ENCODE measurements at regions not wholly inside any gene's neighbourhood (a gene's known extent, or its start where the extent isn't known, plus 50 kb on each side); places are given as distances from the start of the nearest gene placed in this dataset.
"Not testable (repeated sequence)": the region's sequence is repeated elsewhere in the genome, so short reads cannot be mapped to it uniquely, and the experiment has no call there.

DNA sequence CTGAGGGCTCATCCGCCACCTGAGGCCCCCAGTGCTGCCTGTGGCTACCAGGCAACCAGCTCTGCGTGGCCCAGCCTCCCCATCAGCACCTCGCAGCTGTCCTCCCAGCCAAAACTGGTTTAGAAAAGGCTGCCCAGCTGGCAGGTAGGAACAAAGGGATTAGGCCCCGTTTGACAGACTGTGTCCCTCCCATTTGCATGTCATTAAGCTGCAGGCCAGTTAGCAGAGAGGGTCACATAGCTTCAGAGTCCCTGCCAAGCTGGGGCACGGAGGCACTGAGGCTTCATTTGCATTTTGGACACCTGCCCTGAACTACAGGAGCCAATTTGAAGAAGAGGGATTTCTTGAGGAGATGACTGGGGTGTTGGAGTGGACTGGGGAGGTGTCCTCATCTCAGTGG, 177.9 kb downstream of the TLE3 start:
- H3K27me3 ChIP-seq (ENCODE audit: insufficient read depth, low read length): no peaks in the 10 kb centered on the region
- peak overlapping the region; percentile 29; the same call in 1 of the 2 replicates for H3K27ac ChIP-seq (ENCODE audit: low read depth, low read length)
- H3K36me3 ChIP-seq (ENCODE audit: insufficient read depth, low read length): no peaks in the 10 kb centered on the region
- WGBS: 22% methylated on average over 5 of the region's 5 CpGs
- peaks cover 10% of the 10 kb centered on the region for H3K9me3 ChIP-seq (ENCODE audit: insufficient read depth, low read depth, low read length)
- H3K4me3 ChIP-seq (ENCODE audit: low read length): no peak overlapping the region
- peaks cover 16% of the 10 kb centered on the region for H3K4me1 ChIP-seq (ENCODE audit: insufficient read depth, low read length)
- H3K9ac ChIP-seq (ENCODE audit: low read depth, low read length): no peak overlapping the region

GRCh38 chr15:69920221-69920620, 177.5 kb downstream of the TLE3 start:
- peak overlapping the region; percentile 29; the same call in 1 of the 2 replicates for H3K27ac ChIP-seq (ENCODE audit: low read depth, low read length)
- no peak overlapping the region for H3K9ac ChIP-seq (ENCODE audit: low read depth, low read length)
- H3K9me3 ChIP-seq (ENCODE audit: insufficient read depth, low read depth, low read length): peaks cover 14% of the 10 kb centered on the region
- 34% methylated on average over 2 of the region's 2 CpGs for WGBS
- H3K4me3 ChIP-seq (ENCODE audit: low read length): no peak overlapping the region
- no peaks in the 10 kb centered on the region for H3K27me3 ChIP-seq (ENCODE audit: insufficient read depth, low read length)
- H3K4me1 ChIP-seq (ENCODE audit: insufficient read depth, low read length): peaks cover 15% of the 10 kb centered on the region; the same call in 1 of the 2 replicates
- no peaks in the 10 kb centered on the region for H3K36me3 ChIP-seq (ENCODE audit: insufficient read depth, low read length)

DNA sequence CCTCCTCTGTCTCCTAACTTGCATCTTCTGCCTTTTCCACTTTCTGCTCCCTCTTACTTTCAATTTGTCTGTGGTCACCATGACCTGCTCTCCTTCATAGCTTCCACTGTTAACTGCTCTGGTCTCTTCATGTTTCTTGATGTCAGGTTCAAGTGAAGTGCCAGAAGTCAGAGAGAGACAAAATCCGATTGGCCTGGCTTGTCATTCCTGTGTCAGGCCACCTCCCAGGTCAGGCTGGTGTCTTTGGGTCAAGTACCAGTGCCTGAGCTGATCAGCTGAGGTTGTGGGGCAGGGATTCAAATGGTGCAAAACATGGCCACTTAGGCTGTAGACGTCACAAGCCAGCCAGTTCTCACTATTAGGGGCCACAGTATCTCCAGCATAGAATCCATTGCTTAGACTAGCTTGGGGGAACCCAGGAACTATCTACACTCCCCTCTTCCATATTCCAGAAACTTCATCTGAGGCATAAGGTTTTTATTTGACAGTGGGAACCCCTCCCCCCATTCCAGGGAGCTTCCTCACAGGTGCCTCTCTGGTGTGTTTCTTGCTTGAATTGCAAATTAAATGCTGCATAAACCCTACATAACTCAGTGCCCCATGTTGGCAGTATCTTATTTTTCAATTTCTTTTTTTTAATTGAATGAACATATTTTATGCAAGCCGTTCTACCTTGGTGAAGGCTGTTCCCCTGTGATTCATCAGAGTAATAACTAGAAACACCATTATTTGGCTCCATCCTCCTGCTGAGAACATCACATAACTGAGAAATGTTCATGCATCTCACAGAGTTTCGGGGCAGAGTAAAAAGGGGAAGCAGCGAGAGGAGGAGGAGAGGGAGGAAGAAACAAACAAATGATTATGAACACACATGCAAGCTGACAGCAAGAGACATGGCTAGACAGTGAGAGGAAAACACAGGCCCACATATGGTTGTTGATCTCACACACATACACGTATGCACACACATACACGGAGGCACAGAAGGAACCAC, 175.8 kb downstream of the TLE3 start:
- H3K27me3 ChIP-seq (ENCODE audit: insufficient read depth, low read length): no peaks in the 10 kb centered on the region
- WGBS: 86% methylated on average over 7 of the region's 7 CpGs
- H3K9me3 ChIP-seq (ENCODE audit: insufficient read depth, low read depth, low read length): peaks cover 15% of the 10 kb centered on the region
- H3K4me3 ChIP-seq (ENCODE audit: low read length): no peak overlapping the region
- no peak overlapping the region for H3K9ac ChIP-seq (ENCODE audit: low read depth, low read length)
- peaks cover 15% of the 10 kb centered on the region; the same call in 1 of the 2 replicates for H3K4me1 ChIP-seq (ENCODE audit: insufficient read depth, low read length)
- no peaks in the 10 kb centered on the region for H3K36me3 ChIP-seq (ENCODE audit: insufficient read depth, low read length)
- H3K27ac ChIP-seq (ENCODE audit: low read depth, low read length): no peak overlapping the region

DNA sequence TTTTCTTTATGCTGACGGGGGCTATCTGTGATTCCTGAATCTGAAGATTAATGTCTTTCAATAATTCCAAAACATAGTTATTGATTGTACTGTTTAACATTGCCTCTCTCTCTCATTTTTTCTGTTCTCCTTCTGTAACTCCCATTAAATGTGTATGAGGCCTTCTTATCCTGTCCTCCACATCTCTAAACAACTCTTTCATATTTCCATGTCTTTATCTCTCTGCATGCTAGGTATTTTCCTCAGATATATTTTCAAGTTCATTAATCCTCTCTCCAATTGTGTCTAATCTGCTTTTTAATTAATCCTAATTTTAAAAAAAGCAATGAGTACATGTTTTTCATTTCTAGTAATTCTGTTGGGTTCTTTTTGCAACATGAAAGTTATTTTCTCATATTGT, 173.2 kb downstream of the TLE3 start:
- H3K27ac ChIP-seq (ENCODE audit: low read depth, low read length): no peak overlapping the region
- no peak overlapping the region for H3K9ac ChIP-seq (ENCODE audit: low read depth, low read length)
- H3K36me3 ChIP-seq (ENCODE audit: insufficient read depth, low read length): no peaks in the 10 kb centered on the region
- no peak overlapping the region for H3K4me3 ChIP-seq (ENCODE audit: low read length)
- H3K9me3 ChIP-seq (ENCODE audit: insufficient read depth, low read depth, low read length): peaks cover 20% of the 10 kb centered on the region
- WGBS: no CpG with 5 or more reads among the region's 1 CpG
- H3K4me1 ChIP-seq (ENCODE audit: insufficient read depth, low read length): peaks cover 10% of the 10 kb centered on the region; the same call in 1 of the 2 replicates
- no peaks in the 10 kb centered on the region for H3K27me3 ChIP-seq (ENCODE audit: insufficient read depth, low read length)

- WGBS: 84% methylated on average over 1 of the region's 1 CpG
- H3K27ac ChIP-seq (ENCODE audit: low read depth, low read length): no peak overlapping the region
- H3K36me3 ChIP-seq (ENCODE audit: insufficient read depth, low read length): no peaks in the 10 kb centered on the region
- H3K27me3 ChIP-seq (ENCODE audit: insufficient read depth, low read length): no peaks in the 10 kb centered on the region
- H3K4me3 ChIP-seq (ENCODE audit: low read length): no peak overlapping the region
- no peak overlapping the region for H3K9ac ChIP-seq (ENCODE audit: low read depth, low read length)
- peaks cover 20% of the 10 kb centered on the region for H3K9me3 ChIP-seq (ENCODE audit: insufficient read depth, low read depth, low read length)
- peaks cover 3% of the 10 kb centered on the region; the same call in 1 of the 2 replicates for H3K4me1 ChIP-seq (ENCODE audit: insufficient read depth, low read length)
These were observed 171.7 kb downstream of the TLE3 start for GRCh38 chr15:69926006-69926405.

- Histone ChIP-seq H3K36me3 (ENCODE audit: insufficient read depth, low read length) (no peaks in the 10 kb centered on the region), H3K9me3 (ENCODE audit: insufficient read depth, low read depth, low read length) (peaks cover 20% of the 10 kb centered on the region), H3K27me3 (ENCODE audit: insufficient read depth, low read length) (no peaks in the 10 kb centered on the region), H3K9ac (ENCODE audit: low read depth, low read length) (no peak overlapping the region), H3K27ac (ENCODE audit: low read depth, low read length) (no peak overlapping the region), H3K4me3 (ENCODE audit: low read length) (no peak overlapping the region), H3K4me1 (ENCODE audit: insufficient read depth, low read length) (peaks cover 3% of the 10 kb centered on the region; the same call in 1 of the 2 replicates)
- 50% methylated on average over 1 of the region's 1 CpG for WGBS
These were observed 171.0 kb downstream of the TLE3 start for GRCh38 chr15:69926721-69927120.

- peaks cover 20% of the 10 kb centered on the region for H3K9me3 ChIP-seq (ENCODE audit: insufficient read depth, low read depth, low read length)
- H3K36me3 ChIP-seq (ENCODE audit: insufficient read depth, low read length); H3K27ac ChIP-seq (ENCODE audit: low read depth, low read length); H3K4me1 ChIP-seq (ENCODE audit: insufficient read depth, low read length); H3K4me3 ChIP-seq (ENCODE audit: low read length); H3K27me3 ChIP-seq (ENCODE audit: insufficient read depth, low read length); H3K9ac ChIP-seq (ENCODE audit: low read depth, low read length): not testable (repeated sequence)
- WGBS: 92% methylated on average over 2 of the region's 2 CpGs
These were observed 168.8 kb downstream of the TLE3 start for GRCh38 chr15:69928890-69929289.

DNA sequence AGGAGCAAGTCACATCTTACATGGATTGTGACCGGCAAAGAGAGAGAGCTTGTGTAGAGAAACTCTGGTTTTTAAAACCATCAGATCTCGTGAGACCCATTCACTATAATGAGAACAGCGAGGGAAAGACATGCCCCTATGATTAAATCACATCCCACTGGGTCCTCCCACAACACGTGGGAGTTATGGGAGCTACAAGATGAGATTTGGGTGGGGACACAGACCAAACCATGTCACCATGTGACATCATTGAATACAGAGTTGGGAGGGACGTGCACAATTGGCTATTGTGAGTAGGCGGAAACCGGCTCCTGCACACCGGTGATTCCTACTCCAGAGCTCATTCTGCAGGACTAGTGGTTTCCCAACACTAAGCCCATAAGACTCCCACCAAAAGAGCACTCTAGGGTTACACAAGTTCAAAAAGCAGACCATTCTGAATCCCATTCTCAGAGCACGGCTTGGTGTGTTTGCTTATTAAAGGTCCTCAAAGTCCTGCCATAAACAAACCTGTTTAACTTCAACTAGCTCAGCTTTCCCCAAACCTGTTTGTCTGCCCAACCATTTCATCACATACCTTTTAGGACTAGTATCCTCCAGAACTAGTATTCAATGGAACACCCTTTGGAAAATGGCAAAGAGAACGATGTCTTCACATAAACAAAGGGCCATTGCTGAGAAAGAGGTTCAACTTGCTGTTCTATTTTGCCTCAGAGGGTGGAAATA, 167.6 kb downstream of the TLE3 start:
- H3K4me1 ChIP-seq (ENCODE audit: insufficient read depth, low read length): no peaks in the 10 kb centered on the region
- no peak overlapping the region for H3K4me3 ChIP-seq (ENCODE audit: low read length)
- 96% methylated on average over 10 of the region's 10 CpGs for WGBS
- H3K9me3 ChIP-seq (ENCODE audit: insufficient read depth, low read depth, low read length): peaks cover 8% of the 10 kb centered on the region
- H3K27me3 ChIP-seq (ENCODE audit: insufficient read depth, low read length): no peaks in the 10 kb centered on the region
- no peak overlapping the region for H3K9ac ChIP-seq (ENCODE audit: low read depth, low read length)
- H3K27ac ChIP-seq (ENCODE audit: low read depth, low read length): no peak overlapping the region
- no peaks in the 10 kb centered on the region for H3K36me3 ChIP-seq (ENCODE audit: insufficient read depth, low read length)

DNA sequence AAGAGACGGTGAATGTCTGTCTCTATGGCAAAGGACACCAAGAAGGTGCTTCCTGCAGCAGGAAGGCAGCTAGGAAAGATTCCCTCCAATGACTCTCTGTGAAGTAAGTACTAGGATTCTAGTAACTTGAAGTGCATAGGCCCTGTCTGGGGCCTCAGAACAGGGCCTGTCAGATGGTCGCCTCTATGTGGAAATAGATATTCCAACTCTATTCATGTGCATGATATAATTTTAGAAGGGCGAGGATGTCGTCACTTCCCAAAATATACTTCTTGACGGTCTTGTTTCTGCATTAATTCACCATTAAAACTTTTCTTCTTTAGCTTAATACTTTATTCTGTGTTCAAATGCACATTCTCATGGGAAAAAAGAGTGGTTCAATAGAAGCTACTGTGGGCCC, 167.0 kb downstream of the TLE3 start:
- Histone ChIP-seq H3K9ac (ENCODE audit: low read depth, low read length) (no peak overlapping the region), H3K9me3 (ENCODE audit: insufficient read depth, low read depth, low read length) (peaks cover 5% of the 10 kb centered on the region), H3K4me3 (ENCODE audit: low read length) (no peak overlapping the region), H3K4me1 (ENCODE audit: insufficient read depth, low read length) (no peaks in the 10 kb centered on the region), H3K36me3 (ENCODE audit: insufficient read depth, low read length) (no peaks in the 10 kb centered on the region), H3K27me3 (ENCODE audit: insufficient read depth, low read length) (no peaks in the 10 kb centered on the region), H3K27ac (ENCODE audit: low read depth, low read length) (no peak overlapping the region)
- WGBS: 98% methylated on average over 5 of the region's 5 CpGs

DNA sequence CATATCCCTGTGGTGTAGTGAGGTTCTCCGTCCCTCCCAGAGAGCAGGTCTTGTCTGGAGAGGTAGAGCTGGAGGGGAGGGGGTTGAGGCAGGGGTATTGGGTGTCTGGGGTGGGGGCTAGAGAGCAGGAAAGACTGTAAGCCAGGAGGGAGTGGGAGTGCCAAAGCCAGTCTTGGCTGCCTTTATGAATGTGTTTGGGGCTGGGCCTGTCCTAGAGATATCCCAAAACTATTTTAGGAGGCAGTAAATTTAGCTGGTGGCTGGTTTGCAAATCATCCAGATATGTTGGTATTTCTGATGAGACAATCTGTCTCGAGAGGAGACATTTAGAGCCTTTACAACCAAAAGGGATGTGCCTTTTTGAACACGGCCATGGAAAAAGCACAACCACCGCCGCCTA, 166.6 kb downstream of the TLE3 start:
- no peaks in the 10 kb centered on the region for H3K36me3 ChIP-seq (ENCODE audit: insufficient read depth, low read length)
- WGBS: 94% methylated on average over 5 of the region's 5 CpGs
- no peak overlapping the region for H3K27ac ChIP-seq (ENCODE audit: low read depth, low read length)
- H3K9me3 ChIP-seq (ENCODE audit: insufficient read depth, low read depth, low read length): peaks cover 5% of the 10 kb centered on the region
- no peaks in the 10 kb centered on the region for H3K4me1 ChIP-seq (ENCODE audit: insufficient read depth, low read length)
- H3K27me3 ChIP-seq (ENCODE audit: insufficient read depth, low read length): no peaks in the 10 kb centered on the region
- H3K9ac ChIP-seq (ENCODE audit: low read depth, low read length): no peak overlapping the region
- no peak overlapping the region for H3K4me3 ChIP-seq (ENCODE audit: low read length)

GRCh38 chr15:69934607-69935006, 163.1 kb downstream of the TLE3 start:
- H3K36me3 ChIP-seq (ENCODE audit: insufficient read depth, low read length): no peaks in the 10 kb centered on the region
- no peak overlapping the region for H3K27ac ChIP-seq (ENCODE audit: low read depth, low read length)
- no peak overlapping the region for H3K9ac ChIP-seq (ENCODE audit: low read depth, low read length)
- H3K4me1 ChIP-seq (ENCODE audit: insufficient read depth, low read length): peaks cover 4% of the 10 kb centered on the region; the same call in 1 of the 2 replicates
- WGBS: 95% methylated on average over 4 of the region's 4 CpGs
- H3K9me3 ChIP-seq (ENCODE audit: insufficient read depth, low read depth, low read length): no peaks in the 10 kb centered on the region
- H3K27me3 ChIP-seq (ENCODE audit: insufficient read depth, low read length): no peaks in the 10 kb centered on the region
- H3K4me3 ChIP-seq (ENCODE audit: low read length): no peak overlapping the region
